K562 (cell line): ENCODE measurements at regions not wholly inside any gene's neighbourhood (a gene's known extent, or its start where the extent isn't known, plus 50 kb on each side); places are given as distances from the start of the nearest gene placed in this dataset.
A peak's percentile ranks its signal among the peaks of the same experiment; 100 is the strongest.

ENCODE experiments used
- ATAC-seq: fragments of 200-7000 bp; cut with Tn5 transposase; 3 replicates; pipeline ENCODE4 v1.9.1; 2020; ENCODE audit warnings: moderate library complexity
- BruUV-seq: library from RNA; stranded (reverse); fragments of 400-500 nt; replicated peaks from 2 replicates; lab custom pipeline; 2021; lab: Mats Ljungman, UMichigan
- CTCF ChIA-PET: fragments of 300-600 bp; formaldehyde crosslinking; extraction: SDS; loops from one replicate; lab custom pipeline; 2021; ENCODE audit warnings: low intra/inter-chr PET ratio; lab: Yijun Ruan, JAX
- POLR2A ChIA-PET: fragments of 300-600, 350-650 bp; sonication (Branson Sonifier 250); formaldehyde crosslinking; extraction: SDS; loops from one replicate; lab custom pipeline; 2021; ENCODE audit warnings: antibody characterized with exemption, inconsistent platforms; lab: Yijun Ruan, JAX
- DNase-seq, 4 experiments: peaks; one replicate each; pipeline versions ENCODE4 v3.0.0 to v3.0.0-alpha.2; 2011 to 2018; ENCODE audit warnings: low spot score in 3 of 4, mixed read lengths in 3 of 4; ENCODE audit errors: extremely low read depth in 1 of 4
- FAIRE-seq: peaks from 2 replicates; lab custom pipeline; 2011; peaks lifted over from hg19 to GRCh38; lab: Jason Lieb, UNC
- H2AFZ ChIP-seq: 2 replicates; pipeline ENCODE4 v1.6.0; 2011; ENCODE audit warnings: low read depth, low read length, control low read depth, inconsistent platforms
- H3K27ac ChIP-seq: fragments of 200-600 bp; 3 replicates; pipeline ENCODE4 v1.8.0; 2011; ENCODE audit warnings: low read depth, mild to moderate bottlenecking, control low read depth, inconsistent platforms, low read length, moderate library complexity, mixed read lengths; ENCODE audit errors: extremely low read depth
- H3K27me3 ChIP-seq, 2 experiments: fragments of 300-600 bp in 1 of 2; 2 replicates in 1 of 2; 3 replicates in 1 of 2; pipeline versions ENCODE4 v1.6.0 to v1.8.0; 2011; ENCODE audit warnings: inconsistent platforms in 2 of 2, low read length in 2 of 2, mild to moderate bottlenecking in 1 of 2, mixed read lengths in 1 of 2, moderate library complexity in 1 of 2; ENCODE audit not compliant: control insufficient read depth in 2 of 2, insufficient read depth in 2 of 2
- H3K36me3 ChIP-seq: fragments of 300-600 bp; 3 replicates; pipeline ENCODE4 v1.8.0; 2011; ENCODE audit warnings: mild to moderate bottlenecking, low read length, inconsistent platforms; ENCODE audit not compliant: control insufficient read depth, insufficient read depth
- H3K4me1 ChIP-seq, 2 experiments: fragments of 200-600 bp in 1 of 2; replicated peaks in 1 of 2; 2 replicates in 1 of 2; 3 replicates in 1 of 2; pipeline versions ENCODE4 v1.5.1 to v1.8.0; 2011; ENCODE audit warnings: inconsistent platforms in 2 of 2, low read length in 2 of 2, mild to moderate bottlenecking in 1 of 2, mixed read lengths in 1 of 2, moderate library complexity in 1 of 2; ENCODE audit not compliant: control insufficient read depth in 2 of 2, insufficient read depth in 2 of 2
- H3K4me2 ChIP-seq: 2 replicates; pipeline ENCODE4 v1.6.1; 2011; ENCODE audit warnings: low read length, control low read depth, inconsistent platforms, mixed read lengths; ENCODE audit not compliant: insufficient read depth
- H3K4me3 ChIP-seq: fragments of 200-600 bp; sonication (generic), shearing (Covaris generic); 2 replicates; pipeline ENCODE4 v1.5.1; 2016; ENCODE audit warnings: control low read depth, inconsistent platforms
- H3K79me2 ChIP-seq: fragments of 200-600 bp; 3 replicates; pipeline ENCODE4 v1.8.0; 2011; ENCODE audit warnings: low read length, inconsistent platforms; ENCODE audit not compliant: control insufficient read depth, insufficient read depth
- H3K9ac ChIP-seq, 2 experiments: 2 replicates each; pipeline versions ENCODE4 v1.6.0 to v1.6.1; 2011; ENCODE audit warnings: low read depth in 2 of 2, low read length in 2 of 2, control low read depth in 1 of 2, inconsistent platforms in 1 of 2, mild to moderate bottlenecking in 1 of 2, mixed read lengths in 1 of 2; ENCODE audit not compliant: insufficient read depth in 1 of 2
- H3K9me1 ChIP-seq: one replicate; pipeline ENCODE4 v1.6.0; 2011; ENCODE audit warnings: inconsistent platforms, mild to moderate bottlenecking, low read length, moderate library complexity; ENCODE audit not compliant: control insufficient read depth, insufficient read depth
- H3K9me3 ChIP-seq: replicated peaks from 2 replicates; pipeline ENCODE4 v1.5.1; 2011; ENCODE audit warnings: low read depth, low read length, inconsistent platforms; ENCODE audit not compliant: control insufficient read depth, insufficient read depth
- H4K20me1 ChIP-seq: replicated peaks from 2 replicates; pipeline ENCODE4 v1.6.1; 2011; ENCODE audit warnings: low read length, inconsistent platforms, mixed read lengths; ENCODE audit not compliant: control insufficient read depth, insufficient read depth
- CEBPB ChIP-seq: fragments of 450-650 bp; IDR thresholded peaks from 2 replicates; pipeline ENCODE4 v1.6.1; 2016; ENCODE audit warnings: missing genetic modification characterization, missing compliant biosample characterization
- CEBPG ChIP-seq, 3 experiments: fragments of 200-800 bp in 1 of 3; sonication (Bioruptor generic) in 1 of 3; sonication (generic) in 1 of 3; formaldehyde crosslinking in 1 of 3; IDR thresholded peaks in 2 of 3; conservative IDR thresholded peaks in 1 of 3; 2 replicates each; pipeline versions ENCODE4 v1.6.1 to v1.8.0; 2016 to 2022; ENCODE audit warnings: missing compliant biosample characterization in 2 of 3, missing genetic modification characterization in 2 of 3, mild to moderate bottlenecking in 1 of 3, missing genetic modification reagents in 1 of 3
- WGBS: fragments of 100-300 bp; shearing (Covaris generic); methylation state at CpG from one replicate; pipeline ENCODE4 v1.1.6; 2016; ENCODE audit warnings: low coverage, mixed read lengths; ENCODE audit not compliant: insufficient coverage; ENCODE audit errors: missing lambda C conversion rate; 5-methylcytosine and 5-hydroxymethylcytosine counted together
- in situ Hi-C: fragments of 300-500 bp; cut with MboI; formaldehyde crosslinking; loops from 4 replicates; pipeline ENCODE4 v1.15.0; 2018; ENCODE audit warnings: inconsistent platforms, mixed read lengths
- intact Hi-C: fragments of 100-400 bp; cut with micrococcal nuclease; formaldehyde crosslinking; loops from 2 replicates; pipeline ENCODE4 v1.14.2; 2022
- TF ChIP-seq, protein P1 (sequence below): fragments of 450-650 bp; IDR thresholded peaks from 2 replicates; pipeline ENCODE4 v1.6.1; 2016; ENCODE audit warnings: mild to moderate bottlenecking

GRCh38 chr2:175553910-175554309, 372.4 kb upstream of the ATP5MC3 start:
- intact Hi-C loops (no loop called here), in situ Hi-C loops (no loop called here)
- no peak overlapping the region for H2AFZ ChIP-seq
- H3K4me3 ChIP-seq, result no peak overlapping the region
- no TSS peak for BruUV-seq
- H3K4me2 ChIP-seq, result no peak overlapping the region
- H4K20me1 ChIP-seq, result no peaks in the 10 kb centered on the region
- H3K36me3 ChIP-seq, result no peaks in the 10 kb centered on the region
- no peak overlapping the region for H3K27ac ChIP-seq
- FAIRE-seq (no peak), ATAC-seq (no peak)
- H3K9me1 ChIP-seq, result no peaks in the 10 kb centered on the region
- 3% methylated on average over 2 of the region's 2 CpGs for WGBS
- H3K4me1 ChIP-seq, result no peaks in the 10 kb centered on the region
- no peaks in the 10 kb centered on the region for H3K79me2 ChIP-seq
- POLR2A ChIA-PET, result no interaction called here
- peaks cover 3 to 4% of the 10 kb centered on the region in 2 experiments; a peak in 3 of 5 replicates for H3K27me3 ChIP-seq
- H3K9me3 ChIP-seq, result no peaks in the 10 kb centered on the region
- no peak for TF ChIP-seq CEBPG (CRISPR knock-in tag; IDR thresholded peaks at IDR 0.05)
- peak in 1 of 2 experiments; percentile 31; a peak in 1 of 4 replicates for TF ChIP-seq CEBPG (tag; conservative IDR thresholded peaks at IDR 0.05 in 1 of 2, IDR thresholded peaks at IDR 0.05 in 1 of 2)
- TF ChIP-seq, protein P1, sequence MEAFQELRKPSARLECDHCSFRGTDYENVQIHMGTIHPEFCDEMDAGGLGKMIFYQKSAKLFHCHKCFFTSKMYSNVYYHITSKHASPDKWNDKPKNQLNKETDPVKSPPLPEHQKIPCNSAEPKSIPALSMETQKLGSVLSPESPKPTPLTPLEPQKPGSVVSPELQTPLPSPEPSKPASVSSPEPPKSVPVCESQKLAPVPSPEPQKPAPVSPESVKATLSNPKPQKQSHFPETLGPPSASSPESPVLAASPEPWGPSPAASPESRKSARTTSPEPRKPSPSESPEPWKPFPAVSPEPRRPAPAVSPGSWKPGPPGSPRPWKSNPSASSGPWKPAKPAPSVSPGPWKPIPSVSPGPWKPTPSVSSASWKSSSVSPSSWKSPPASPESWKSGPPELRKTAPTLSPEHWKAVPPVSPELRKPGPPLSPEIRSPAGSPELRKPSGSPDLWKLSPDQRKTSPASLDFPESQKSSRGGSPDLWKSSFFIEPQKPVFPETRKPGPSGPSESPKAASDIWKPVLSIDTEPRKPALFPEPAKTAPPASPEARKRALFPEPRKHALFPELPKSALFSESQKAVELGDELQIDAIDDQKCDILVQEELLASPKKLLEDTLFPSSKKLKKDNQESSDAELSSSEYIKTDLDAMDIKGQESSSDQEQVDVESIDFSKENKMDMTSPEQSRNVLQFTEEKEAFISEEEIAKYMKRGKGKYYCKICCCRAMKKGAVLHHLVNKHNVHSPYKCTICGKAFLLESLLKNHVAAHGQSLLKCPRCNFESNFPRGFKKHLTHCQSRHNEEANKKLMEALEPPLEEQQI, result no peak
- TF ChIP-seq CEBPB (tag), result peak; percentile 32; the same call in 1 of the 2 replicates
- TF ChIP-seq, all 486 proteins: peak for 2
- DNase-seq, result no peak
- CTCF ChIA-PET, result no interaction called here
- H3K9ac ChIP-seq, result no peak overlapping the region
